SK-N-SH (cell line): ENCODE measurements at regions not wholly inside any gene's neighbourhood (a gene's known extent, or its start where the extent isn't known, plus 50 kb on each side); places are given as distances from the start of the nearest gene placed in this dataset.

Source experiments
- CTCF ChIA-PET: fragments of 300-600, 350-600 bp; formaldehyde crosslinking; extraction: SDS; loops from one replicate; lab custom pipeline; 2021; lab: Yijun Ruan, JAX
- POLR2A ChIA-PET: fragments of 350-600 bp; sonication (Branson Sonifier 250); formaldehyde crosslinking; extraction: SDS; loops from one replicate; lab custom pipeline; 2020; ENCODE audit warnings: antibody characterized with exemption, inconsistent platforms; lab: Yijun Ruan, JAX
- DNase-seq: peaks from one replicate; pipeline ENCODE4 v3.0.0; 2012
- H2AFZ ChIP-seq: fragments of 200-600 bp; sonication (generic); 2 replicates; pipeline ENCODE4 v1.8.1; 2016; ENCODE audit warnings: antibody characterized with exemption, mild to moderate bottlenecking, low read depth
- H3F3A ChIP-seq: fragments of 200-600 bp; sonication (generic); replicated peaks from 2 replicates; pipeline ENCODE3; 2016; ENCODE audit warnings: antibody characterized with exemption, mild to moderate bottlenecking; ENCODE audit not compliant: insufficient read depth
- H3K27ac ChIP-seq, 2 experiments: fragments of 200-500 bp in 1 of 2; fragments of 200-600 bp in 1 of 2; sonication (Bioruptor generic) in 1 of 2; sonication (generic), shearing (Covaris generic) in 1 of 2; 2 replicates each; pipeline versions ENCODE4 v1.5.1 to v1.6.1; 2014 to 2016; ENCODE audit warnings: low read depth in 2 of 2, inconsistent platforms in 1 of 2, low read length in 1 of 2, mild to moderate bottlenecking in 1 of 2, mixed read lengths in 1 of 2
- H3K27me3 ChIP-seq: fragments of 200-600 bp; sonication (generic), shearing (Covaris generic); 2 replicates; pipeline ENCODE4 v1.6.1; 2016; ENCODE audit warnings: mixed run types; ENCODE audit not compliant: insufficient read depth
- H3K36me3 ChIP-seq, 2 experiments: fragments of 200-500 bp in 1 of 2; fragments of 200-600 bp in 1 of 2; sonication (Bioruptor generic) in 1 of 2; sonication (generic) in 1 of 2; replicated peaks in 1 of 2; 2 replicates each; pipeline versions ENCODE3 to v1.5.1; 2014 to 2016; ENCODE audit warnings: low read length in 1 of 2, mild to moderate bottlenecking in 1 of 2; ENCODE audit not compliant: insufficient read depth in 2 of 2, control insufficient read depth in 1 of 2
- H3K4me1 ChIP-seq, 2 experiments: fragments of 200-500 bp in 1 of 2; fragments of 200-600 bp in 1 of 2; sonication (Bioruptor generic) in 1 of 2; sonication (generic), shearing (Covaris generic) in 1 of 2; 2 replicates each; pipeline versions ENCODE4 v1.5.1 to v1.6.1; 2014 to 2016; ENCODE audit warnings: low read depth in 1 of 2, low read length in 1 of 2, mixed run types in 1 of 2; ENCODE audit not compliant: insufficient read depth in 2 of 2, control insufficient read depth in 1 of 2
- H3K4me2 ChIP-seq: fragments of 200-600 bp; sonication (generic), shearing (Covaris generic); 2 replicates; pipeline ENCODE4 v1.6.1; 2017; ENCODE audit warnings: mixed run types
- H3K4me3 ChIP-seq, 2 experiments: fragments of 200-500 bp in 1 of 2; fragments of 200-600 bp in 1 of 2; sonication (Bioruptor generic) in 1 of 2; sonication (generic), shearing (Covaris generic) in 1 of 2; 2 replicates each; pipeline versions ENCODE4 v1.5.1 to v1.8.1; 2014 to 2016; ENCODE audit warnings: low read depth in 2 of 2, inconsistent platforms in 1 of 2, low read length in 1 of 2, mild to moderate bottlenecking in 1 of 2, mixed read lengths in 1 of 2, moderate library complexity in 1 of 2
- H3K79me2 ChIP-seq: fragments of 200-600 bp; sonication (generic); 2 replicates; pipeline ENCODE4 v1.8.1; 2017; ENCODE audit warnings: mild to moderate bottlenecking; ENCODE audit not compliant: insufficient read depth
- H3K9ac ChIP-seq: fragments of 200-600 bp; sonication (generic); 2 replicates; pipeline ENCODE4 v1.6.1; 2017; ENCODE audit warnings: mixed run types
- H3K9me2 ChIP-seq: fragments of 200-600 bp; sonication (generic); 2 replicates; pipeline ENCODE4 v1.6.1; 2017; ENCODE audit warnings: mixed run types
- H3K9me3 ChIP-seq: fragments of 200-600 bp; sonication (generic); 2 replicates; pipeline ENCODE4 v1.6.1; 2017; ENCODE audit warnings: mixed run types, mild to moderate bottlenecking, moderate library complexity
- H4K20me1 ChIP-seq: fragments of 200-600 bp; sonication (generic); 2 replicates; pipeline ENCODE4 v1.6.1; 2017; ENCODE audit warnings: mild to moderate bottlenecking, mixed run types; ENCODE audit not compliant: insufficient read depth
- CHD2 ChIP-seq: fragments of 150-350 bp; IDR thresholded peaks from 2 replicates; pipeline ENCODE4 v1.6.1; 2018; ENCODE audit warnings: low read length; ENCODE audit not compliant: partially characterized antibody
- EP300 ChIP-seq, 2 experiments: IDR thresholded peaks; 2 replicates each; pipeline versions ENCODE4 v1.4.0 to v1.6.1; 2012; ENCODE audit warnings: borderline replicate concordance in 1 of 2, low read depth in 1 of 2, low read length in 1 of 2
- EZH2phosphoT487 ChIP-seq: fragments of 200-600 bp; sonication (generic); IDR thresholded peaks from 2 replicates; pipeline ENCODE4 v1.6.1; 2017; ENCODE audit warnings: low read depth, mixed run types, mild to moderate bottlenecking, antibody characterized with exemption, moderate library complexity, borderline replicate concordance
- FOXJ3 ChIP-seq: sonication (generic); formaldehyde crosslinking; IDR thresholded peaks from 2 replicates; pipeline ENCODE4 v1.5.1; 2020; ENCODE audit warnings: mild to moderate bottlenecking, missing genetic modification reagents
- JUND ChIP-seq: IDR thresholded peaks from 2 replicates; pipeline ENCODE4 v1.4.0; 2012
- MEF2A ChIP-seq: IDR thresholded peaks from 2 replicates; pipeline ENCODE4 v1.4.0; 2012; ENCODE audit warnings: low read depth, borderline replicate concordance
- RCOR1 ChIP-seq: fragments of 150-350 bp; IDR thresholded peaks from 2 replicates; pipeline ENCODE4 v1.6.1; 2017; ENCODE audit warnings: antibody characterized with exemption, low read length
- SIN3A ChIP-seq: IDR thresholded peaks from 2 replicates; pipeline ENCODE4 v1.6.1; 2012; ENCODE audit warnings: low read depth, mild to moderate bottlenecking, low read length, moderate library complexity, borderline replicate concordance
- SMC3 ChIP-seq: IDR thresholded peaks from 2 replicates; pipeline ENCODE4 v1.6.1; 2012; ENCODE audit warnings: low read depth, low read length, improper control_type of control experiment
- TCF12 ChIP-seq: IDR thresholded peaks from 2 replicates; pipeline ENCODE4 v1.4.0; 2012
- YY1 ChIP-seq: IDR thresholded peaks from 2 replicates; pipeline ENCODE4 v1.4.0; 2012; ENCODE audit warnings: low read depth, mild to moderate bottlenecking
- WGBS: methylation state at CpG from one replicate; pipeline ENCODE4 v1.1.6; 2017; ENCODE audit warnings: low lambda C conversion rate; 5-methylcytosine and 5-hydroxymethylcytosine counted together
- TF ChIP-seq, protein P1 (sequence below): IDR thresholded peaks from 2 replicates; pipeline ENCODE4; 2012
- TF ChIP-seq, protein P2 (sequence below): IDR thresholded peaks from 2 replicates; pipeline ENCODE4 v1.4.0; 2012; ENCODE audit warnings: low read depth
- TF ChIP-seq, protein P3 (sequence below): IDR thresholded peaks from 2 replicates; pipeline ENCODE4 v1.4.0; 2012; ENCODE audit warnings: low read depth, borderline replicate concordance
- TF ChIP-seq, protein P4 (sequence below): IDR thresholded peaks from 2 replicates; pipeline ENCODE4 v1.4.0; 2012; ENCODE audit warnings: low read depth, borderline replicate concordance
- TF ChIP-seq, protein P5 (sequence below): IDR thresholded peaks from 2 replicates; pipeline ENCODE4 v1.6.1; 2012; ENCODE audit warnings: mild to moderate bottlenecking, low read depth, low read length, moderate library complexity
- TF ChIP-seq, protein P6 (sequence below): fragments of 150-350 bp; IDR thresholded peaks from 2 replicates; pipeline ENCODE4 v1.6.1; 2017; ENCODE audit warnings: antibody characterized with exemption, low read length, low read depth, borderline replicate concordance
- TF ChIP-seq, protein P7 (sequence below): fragments of 150-350 bp; IDR thresholded peaks from 2 replicates; pipeline ENCODE4 v1.6.1; 2016; ENCODE audit warnings: mild to moderate bottlenecking, low read depth, low read length

DNA sequence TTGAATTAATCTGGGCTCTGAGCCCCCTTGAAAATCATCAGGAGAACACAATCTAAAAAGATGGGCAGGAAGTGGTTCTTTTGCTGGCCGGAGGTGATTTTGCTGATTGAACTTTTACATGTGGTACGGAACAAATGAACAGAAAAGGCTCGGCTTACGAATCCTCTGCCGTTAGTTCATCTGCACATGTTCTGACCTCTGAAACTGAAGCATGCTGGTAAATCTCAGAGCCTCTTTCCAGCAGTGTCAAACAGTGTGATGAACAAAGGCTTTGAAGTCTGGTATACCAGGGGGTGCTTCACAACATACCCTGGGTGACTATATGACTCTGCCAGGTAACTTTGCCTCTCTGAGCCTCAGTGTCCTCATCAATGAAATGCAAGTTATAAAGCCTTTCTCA lies 194.2 kb upstream of the C1QTNF7 start:
- H3K27me3 ChIP-seq = no peaks in the 10 kb centered on the region
- 93% methylated on average over 5 of the region's 5 CpGs for WGBS
- TF ChIP-seq RCOR1 (no peak), CHD2 (no peak), EZH2phosphoT487 (no peak), SMC3 (no peak), JUND (no peak), EP300 (IDR thresholded peaks at IDR 0.05; ENCODE audit: borderline replicate concordance in 1 of 2, low read depth in 1 of 2, low read length in 1 of 2) (no peak), FOXJ3 (no peak), SIN3A (no peak), MEF2A (no peak), TCF12 (no peak), YY1 (no peak)
- TF ChIP-seq, protein P1, sequence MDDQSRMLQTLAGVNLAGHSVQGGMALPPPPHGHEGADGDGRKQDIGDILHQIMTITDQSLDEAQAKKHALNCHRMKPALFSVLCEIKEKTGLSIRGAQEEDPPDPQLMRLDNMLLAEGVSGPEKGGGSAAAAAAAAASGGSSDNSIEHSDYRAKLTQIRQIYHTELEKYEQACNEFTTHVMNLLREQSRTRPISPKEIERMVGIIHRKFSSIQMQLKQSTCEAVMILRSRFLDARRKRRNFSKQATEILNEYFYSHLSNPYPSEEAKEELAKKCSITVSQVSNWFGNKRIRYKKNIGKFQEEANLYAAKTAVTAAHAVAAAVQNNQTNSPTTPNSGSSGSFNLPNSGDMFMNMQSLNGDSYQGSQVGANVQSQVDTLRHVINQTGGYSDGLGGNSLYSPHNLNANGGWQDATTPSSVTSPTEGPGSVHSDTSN = no peak
- TF ChIP-seq, protein P2, sequence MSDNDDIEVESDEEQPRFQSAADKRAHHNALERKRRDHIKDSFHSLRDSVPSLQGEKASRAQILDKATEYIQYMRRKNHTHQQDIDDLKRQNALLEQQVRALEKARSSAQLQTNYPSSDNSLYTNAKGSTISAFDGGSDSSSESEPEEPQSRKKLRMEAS = no peak
- TF ChIP-seq, protein P3, sequence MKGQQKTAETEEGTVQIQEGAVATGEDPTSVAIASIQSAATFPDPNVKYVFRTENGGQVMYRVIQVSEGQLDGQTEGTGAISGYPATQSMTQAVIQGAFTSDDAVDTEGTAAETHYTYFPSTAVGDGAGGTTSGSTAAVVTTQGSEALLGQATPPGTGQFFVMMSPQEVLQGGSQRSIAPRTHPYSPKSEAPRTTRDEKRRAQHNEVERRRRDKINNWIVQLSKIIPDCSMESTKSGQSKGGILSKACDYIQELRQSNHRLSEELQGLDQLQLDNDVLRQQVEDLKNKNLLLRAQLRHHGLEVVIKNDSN = no peak
- TF ChIP-seq, protein P4, sequence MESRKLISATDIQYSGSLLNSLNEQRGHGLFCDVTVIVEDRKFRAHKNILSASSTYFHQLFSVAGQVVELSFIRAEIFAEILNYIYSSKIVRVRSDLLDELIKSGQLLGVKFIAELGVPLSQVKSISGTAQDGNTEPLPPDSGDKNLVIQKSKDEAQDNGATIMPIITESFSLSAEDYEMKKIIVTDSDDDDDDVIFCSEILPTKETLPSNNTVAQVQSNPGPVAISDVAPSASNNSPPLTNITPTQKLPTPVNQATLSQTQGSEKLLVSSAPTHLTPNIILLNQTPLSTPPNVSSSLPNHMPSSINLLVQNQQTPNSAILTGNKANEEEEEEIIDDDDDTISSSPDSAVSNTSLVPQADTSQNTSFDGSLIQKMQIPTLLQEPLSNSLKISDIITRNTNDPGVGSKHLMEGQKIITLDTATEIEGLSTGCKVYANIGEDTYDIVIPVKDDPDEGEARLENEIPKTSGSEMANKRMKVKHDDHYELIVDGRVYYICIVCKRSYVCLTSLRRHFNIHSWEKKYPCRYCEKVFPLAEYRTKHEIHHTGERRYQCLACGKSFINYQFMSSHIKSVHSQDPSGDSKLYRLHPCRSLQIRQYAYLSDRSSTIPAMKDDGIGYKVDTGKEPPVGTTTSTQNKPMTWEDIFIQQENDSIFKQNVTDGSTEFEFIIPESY = no peak
- TF ChIP-seq, protein P5, sequence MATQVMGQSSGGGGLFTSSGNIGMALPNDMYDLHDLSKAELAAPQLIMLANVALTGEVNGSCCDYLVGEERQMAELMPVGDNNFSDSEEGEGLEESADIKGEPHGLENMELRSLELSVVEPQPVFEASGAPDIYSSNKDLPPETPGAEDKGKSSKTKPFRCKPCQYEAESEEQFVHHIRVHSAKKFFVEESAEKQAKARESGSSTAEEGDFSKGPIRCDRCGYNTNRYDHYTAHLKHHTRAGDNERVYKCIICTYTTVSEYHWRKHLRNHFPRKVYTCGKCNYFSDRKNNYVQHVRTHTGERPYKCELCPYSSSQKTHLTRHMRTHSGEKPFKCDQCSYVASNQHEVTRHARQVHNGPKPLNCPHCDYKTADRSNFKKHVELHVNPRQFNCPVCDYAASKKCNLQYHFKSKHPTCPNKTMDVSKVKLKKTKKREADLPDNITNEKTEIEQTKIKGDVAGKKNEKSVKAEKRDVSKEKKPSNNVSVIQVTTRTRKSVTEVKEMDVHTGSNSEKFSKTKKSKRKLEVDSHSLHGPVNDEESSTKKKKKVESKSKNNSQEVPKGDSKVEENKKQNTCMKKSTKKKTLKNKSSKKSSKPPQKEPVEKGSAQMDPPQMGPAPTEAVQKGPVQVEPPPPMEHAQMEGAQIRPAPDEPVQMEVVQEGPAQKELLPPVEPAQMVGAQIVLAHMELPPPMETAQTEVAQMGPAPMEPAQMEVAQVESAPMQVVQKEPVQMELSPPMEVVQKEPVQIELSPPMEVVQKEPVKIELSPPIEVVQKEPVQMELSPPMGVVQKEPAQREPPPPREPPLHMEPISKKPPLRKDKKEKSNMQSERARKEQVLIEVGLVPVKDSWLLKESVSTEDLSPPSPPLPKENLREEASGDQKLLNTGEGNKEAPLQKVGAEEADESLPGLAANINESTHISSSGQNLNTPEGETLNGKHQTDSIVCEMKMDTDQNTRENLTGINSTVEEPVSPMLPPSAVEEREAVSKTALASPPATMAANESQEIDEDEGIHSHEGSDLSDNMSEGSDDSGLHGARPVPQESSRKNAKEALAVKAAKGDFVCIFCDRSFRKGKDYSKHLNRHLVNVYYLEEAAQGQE = no peak
- TF ChIP-seq, protein P6, sequence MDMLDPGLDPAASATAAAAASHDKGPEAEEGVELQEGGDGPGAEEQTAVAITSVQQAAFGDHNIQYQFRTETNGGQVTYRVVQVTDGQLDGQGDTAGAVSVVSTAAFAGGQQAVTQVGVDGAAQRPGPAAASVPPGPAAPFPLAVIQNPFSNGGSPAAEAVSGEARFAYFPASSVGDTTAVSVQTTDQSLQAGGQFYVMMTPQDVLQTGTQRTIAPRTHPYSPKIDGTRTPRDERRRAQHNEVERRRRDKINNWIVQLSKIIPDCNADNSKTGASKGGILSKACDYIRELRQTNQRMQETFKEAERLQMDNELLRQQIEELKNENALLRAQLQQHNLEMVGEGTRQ = no peak
- TF ChIP-seq, protein P7, sequence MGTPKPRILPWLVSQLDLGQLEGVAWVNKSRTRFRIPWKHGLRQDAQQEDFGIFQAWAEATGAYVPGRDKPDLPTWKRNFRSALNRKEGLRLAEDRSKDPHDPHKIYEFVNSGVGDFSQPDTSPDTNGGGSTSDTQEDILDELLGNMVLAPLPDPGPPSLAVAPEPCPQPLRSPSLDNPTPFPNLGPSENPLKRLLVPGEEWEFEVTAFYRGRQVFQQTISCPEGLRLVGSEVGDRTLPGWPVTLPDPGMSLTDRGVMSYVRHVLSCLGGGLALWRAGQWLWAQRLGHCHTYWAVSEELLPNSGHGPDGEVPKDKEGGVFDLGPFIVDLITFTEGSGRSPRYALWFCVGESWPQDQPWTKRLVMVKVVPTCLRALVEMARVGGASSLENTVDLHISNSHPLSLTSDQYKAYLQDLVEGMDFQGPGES = no peak
- TF ChIP-seq, all 33 proteins: peak for 0
- H3K9ac ChIP-seq = no peak overlapping the region
- ChIA-PET POLR2A (no interaction called here), CTCF (interaction anchor here (1.3 to 4.4 kb wide), 5 partner anchors 9 to 237 kb away, joined by 3 to 64 read pairs (median 24); partner anchors contain the start of gene CC2D2A)
- no peaks in the 10 kb centered on the region for H4K20me1 ChIP-seq
- no peak for DNase-seq
- no peak overlapping the region for H2AFZ ChIP-seq
- no peaks in the 10 kb centered on the region for H3K9me2 ChIP-seq
- H3K9me3 ChIP-seq = no peaks in the 10 kb centered on the region
- H3K4me2 ChIP-seq = no peak overlapping the region
- H3K4me3 ChIP-seq = no peak overlapping the region
- peaks cover 13 to 26% of the 10 kb centered on the region in 2 experiments for H3K4me1 ChIP-seq
- H3K27ac ChIP-seq = no peak overlapping the region
- H3F3A ChIP-seq = peaks cover 10% of the 10 kb centered on the region
- no peaks in the 10 kb centered on the region for H3K79me2 ChIP-seq
- H3K36me3 ChIP-seq = no peaks in the 10 kb centered on the region
